ENCODE measurements at regions not wholly inside any gene's neighbourhood (a gene's known extent, or its start where the extent isn't known, plus 50 kb on each side); places are given as distances from the start of the nearest gene placed in this dataset.

DNA sequence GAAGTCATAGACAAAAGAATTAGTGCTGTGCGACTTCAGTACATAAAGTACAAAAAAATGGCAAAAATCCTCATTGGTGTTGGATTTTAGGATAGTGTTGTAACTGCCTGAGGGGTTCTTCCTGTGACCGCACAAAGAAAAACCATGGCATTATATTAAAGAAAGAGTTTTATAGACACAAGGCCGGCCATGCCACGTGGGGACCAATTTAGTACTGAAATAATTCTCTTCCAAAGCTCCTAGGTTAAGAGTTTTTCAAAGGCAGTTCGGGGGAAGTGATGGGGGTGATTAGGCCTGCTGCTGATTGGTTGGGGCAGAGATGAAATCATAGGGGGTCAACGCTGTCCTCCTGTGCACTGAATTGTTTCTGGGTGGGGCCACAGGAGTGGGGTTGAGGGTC, 150.9 kb upstream of the EEA1 start:
- TF ChIP-seq POLR2A (IDR thresholded peaks at IDR 0.05) (no peak), CTCF (IDR thresholded peaks at IDR 0.05) (no peak), EP300 (IDR thresholded peaks at IDR 0.05) (no peak)

Measured in ovary (tissue), 3 donors.